Dermis blood vessel endothelial cell (primary cell): ENCODE measurements at regions not wholly inside any gene's neighbourhood (a gene's known extent, or its start where the extent isn't known, plus 50 kb on each side); places are given as distances from the start of the nearest gene placed in this dataset.

Source experiments
- DNase-seq: peaks from one replicate; pipeline ENCODE4 v3.0.0; 2010

DNA sequence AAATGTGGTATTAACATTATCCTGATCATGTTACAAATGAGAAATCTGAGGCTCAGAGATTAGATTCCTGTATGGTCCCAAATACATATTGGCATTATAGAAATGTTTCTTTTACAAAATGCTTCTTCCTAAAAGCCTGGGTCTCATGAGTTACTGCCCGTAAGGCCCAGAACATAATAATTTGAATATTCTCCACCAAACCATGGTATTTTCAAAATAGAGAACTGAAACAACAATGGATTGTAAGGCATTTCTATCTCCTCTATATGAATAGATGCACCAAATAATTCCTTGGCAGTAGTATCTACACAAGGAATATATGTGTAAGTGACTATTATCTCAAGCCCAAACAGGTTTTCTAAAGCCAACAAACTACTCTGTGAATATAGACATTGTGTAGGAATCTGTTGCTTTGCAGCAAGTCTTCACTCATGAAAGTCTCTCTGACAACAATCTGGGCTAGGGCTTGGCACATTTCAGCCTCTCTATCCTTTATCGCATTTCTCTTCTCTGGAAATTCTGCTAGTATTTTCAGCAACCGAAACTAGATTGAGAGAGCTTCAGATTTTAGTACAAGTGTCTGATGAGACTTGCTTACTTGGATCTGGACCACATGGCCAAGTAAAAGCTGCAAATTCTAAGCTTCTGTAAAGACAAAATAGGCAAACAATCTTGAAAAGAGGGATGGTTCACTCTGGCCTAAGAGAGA is 112.8 kb upstream of the ARHGAP20 start:
- DNase-seq: no peak

DNA sequence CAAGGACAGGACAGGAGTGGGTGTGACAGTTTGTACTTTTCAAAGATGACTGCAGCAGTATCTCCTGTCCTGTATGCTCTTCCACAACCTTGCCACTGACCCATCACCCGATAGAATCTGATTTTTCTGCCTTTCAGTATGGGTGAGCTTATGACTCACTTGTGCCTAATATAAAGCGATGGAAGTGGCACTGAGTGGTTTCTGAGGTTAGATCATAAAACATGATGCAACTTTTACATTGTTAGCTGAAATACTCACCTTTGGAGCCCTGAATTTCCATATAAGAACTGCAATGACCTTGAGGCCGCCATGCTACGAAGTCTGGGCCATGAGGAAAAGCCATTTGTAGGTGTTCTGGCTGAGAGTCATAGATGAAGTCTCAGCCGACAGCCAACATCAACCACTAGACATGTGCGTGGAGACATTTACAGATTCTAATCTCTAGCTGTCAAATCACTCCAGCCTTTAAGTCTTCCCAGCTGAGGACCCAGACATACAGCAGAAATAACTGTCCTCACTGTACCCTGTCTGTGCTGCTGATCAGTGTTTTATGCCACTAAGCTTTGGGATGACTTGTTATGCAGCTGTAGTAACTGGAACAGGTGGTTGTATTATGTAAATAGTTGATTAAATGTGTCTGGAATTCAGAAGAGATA is 105.9 kb upstream of the ARHGAP20 start:
- DNase-seq: no peak

DNA sequence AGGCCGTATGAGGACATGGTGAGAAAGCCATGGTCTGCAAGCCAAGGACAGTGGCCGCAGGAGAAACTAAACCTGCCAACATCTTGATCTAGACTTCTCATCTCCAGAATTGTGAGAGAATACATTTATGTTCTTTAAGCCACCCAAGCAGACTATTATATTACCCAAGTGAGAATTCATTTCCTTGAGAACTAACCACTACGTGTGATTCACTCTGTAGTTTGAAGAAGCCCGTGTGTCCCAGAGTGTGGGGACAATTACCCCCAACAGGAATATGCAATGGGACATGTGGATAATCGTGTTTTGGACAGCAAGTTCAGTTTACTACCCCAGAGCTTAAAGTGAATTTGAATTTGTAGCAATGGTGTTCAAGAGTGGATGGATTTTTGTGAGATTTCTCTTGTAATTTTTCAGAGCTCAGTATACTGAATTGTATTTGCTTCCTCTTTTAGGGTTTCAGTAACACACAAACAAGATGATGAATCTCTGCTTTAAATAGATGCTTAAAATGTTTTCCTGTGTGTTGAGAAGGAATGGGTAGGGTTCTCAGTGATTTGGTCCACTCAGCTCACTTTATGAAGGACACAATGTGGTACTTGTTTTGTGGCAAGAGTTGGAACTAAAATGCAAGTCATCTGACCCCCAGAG is 100.0 kb upstream of the ARHGAP20 start:
- DNase-seq: no peak

DNA sequence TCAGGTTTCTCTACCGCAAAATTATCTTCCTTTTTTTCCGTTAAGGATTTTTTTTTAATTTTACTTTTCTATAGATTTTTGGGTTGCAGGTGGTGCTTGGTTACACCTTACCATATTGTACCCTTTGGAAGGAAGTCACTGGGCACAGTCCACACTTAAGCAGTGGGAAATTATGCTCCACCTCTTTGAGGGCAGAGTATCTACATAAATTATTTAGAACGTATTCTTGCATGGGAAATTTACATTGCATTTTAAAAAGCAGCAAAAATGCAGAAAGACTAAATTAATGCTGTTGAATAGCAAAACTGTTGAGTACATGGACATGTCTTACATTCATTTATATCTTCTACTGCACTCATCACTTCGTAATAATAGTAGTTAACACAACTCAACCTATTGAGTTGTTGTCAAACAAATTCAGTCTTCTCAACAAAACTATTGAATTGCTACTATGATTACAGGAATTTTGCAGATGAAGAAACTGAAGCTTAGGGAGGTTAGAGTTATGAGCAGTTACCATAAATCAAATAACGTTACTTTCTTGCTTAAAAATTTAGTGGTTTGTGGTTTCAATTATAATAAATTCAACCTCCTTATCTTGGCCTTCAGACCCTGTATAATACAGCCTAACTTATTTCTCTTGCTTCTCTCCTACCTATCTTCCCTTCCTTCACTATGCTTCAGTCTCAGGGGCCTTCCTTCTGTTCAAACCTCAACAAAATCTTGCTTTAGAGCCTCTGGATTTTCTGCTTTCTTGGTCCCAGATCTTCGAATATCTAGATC is 97.4 kb upstream of the ARHGAP20 start:
- DNase-seq: no peak

DNA sequence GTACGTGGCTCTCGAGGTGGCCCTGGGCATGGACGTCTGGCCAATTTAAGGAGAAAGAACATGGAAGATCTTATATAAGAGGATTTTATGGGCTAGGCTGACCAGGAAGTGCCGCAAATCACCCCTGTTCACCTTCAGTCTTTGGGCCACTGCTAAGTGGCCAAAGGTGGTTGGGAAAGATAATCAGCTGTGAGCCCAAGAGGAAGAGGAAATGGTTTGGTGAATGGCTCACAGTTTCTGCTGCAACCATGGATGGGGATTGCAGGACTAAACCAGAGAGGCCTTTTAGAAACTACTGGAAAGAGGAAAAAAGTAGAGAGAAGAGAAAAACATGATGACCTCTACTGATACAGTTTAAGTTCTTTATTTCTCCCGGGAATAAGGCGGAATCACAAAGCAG is 96.0 kb upstream of the ARHGAP20 start:
- no peak for DNase-seq

DNA sequence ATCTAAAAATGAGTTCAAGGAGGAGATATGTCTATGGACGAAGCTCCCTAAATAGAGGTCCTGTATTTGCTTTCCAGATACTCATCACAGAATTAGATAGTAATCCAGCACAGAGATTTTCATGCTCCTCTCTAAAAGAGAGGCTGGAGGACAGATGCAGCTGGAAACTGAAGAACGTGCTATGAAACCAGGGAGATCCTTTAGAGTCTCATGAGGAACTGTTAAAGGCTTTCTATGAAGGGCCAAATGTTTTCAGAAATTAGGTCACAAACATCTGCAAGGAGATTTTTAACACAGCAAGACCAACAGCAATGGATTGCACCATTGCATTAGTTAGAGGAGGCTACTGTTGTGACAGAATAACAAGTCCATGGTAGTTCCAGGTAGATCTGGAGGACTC is 95.6 kb upstream of the ARHGAP20 start:
- DNase-seq: no peak

DNA sequence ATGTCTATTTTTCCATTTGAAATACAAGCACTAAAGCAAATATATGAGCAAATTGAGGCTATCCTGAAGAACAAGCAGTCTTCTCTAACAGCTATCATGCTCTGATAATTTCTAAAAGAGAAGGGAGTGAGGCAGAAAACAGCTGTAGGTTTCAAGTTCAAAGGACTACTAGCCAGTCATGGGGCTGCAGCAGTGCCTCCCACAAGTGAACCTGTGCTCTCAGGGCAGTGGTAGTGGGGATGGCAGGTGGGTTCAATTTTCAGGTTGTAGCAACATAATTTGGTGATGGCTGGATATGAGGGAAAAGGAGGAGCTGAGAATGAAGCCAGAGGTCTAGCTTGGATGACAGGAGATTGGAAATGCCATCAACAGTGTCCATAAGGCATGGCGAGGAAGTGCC is 93.5 kb upstream of the ARHGAP20 start:
- DNase-seq: no peak

DNA sequence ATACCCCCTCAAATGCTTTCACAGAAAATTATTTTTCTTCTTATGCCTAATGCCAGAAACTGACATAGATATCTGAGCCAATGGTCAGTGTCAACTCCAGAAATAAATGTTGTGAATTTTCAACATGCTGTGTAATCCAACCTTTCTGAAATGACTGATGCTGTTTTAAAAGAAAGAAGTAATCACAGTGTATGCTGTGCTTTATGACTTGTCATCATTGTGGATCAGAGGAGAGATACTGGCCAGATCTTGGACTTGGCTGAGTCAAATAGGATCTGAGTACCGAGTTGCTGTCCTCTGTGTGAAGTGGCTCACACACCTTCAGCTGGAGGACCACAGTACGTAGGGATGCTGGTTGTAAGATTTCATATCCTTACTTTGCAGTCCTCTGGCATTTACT is 89.9 kb upstream of the ARHGAP20 start:
- DNase-seq: no peak

DNA sequence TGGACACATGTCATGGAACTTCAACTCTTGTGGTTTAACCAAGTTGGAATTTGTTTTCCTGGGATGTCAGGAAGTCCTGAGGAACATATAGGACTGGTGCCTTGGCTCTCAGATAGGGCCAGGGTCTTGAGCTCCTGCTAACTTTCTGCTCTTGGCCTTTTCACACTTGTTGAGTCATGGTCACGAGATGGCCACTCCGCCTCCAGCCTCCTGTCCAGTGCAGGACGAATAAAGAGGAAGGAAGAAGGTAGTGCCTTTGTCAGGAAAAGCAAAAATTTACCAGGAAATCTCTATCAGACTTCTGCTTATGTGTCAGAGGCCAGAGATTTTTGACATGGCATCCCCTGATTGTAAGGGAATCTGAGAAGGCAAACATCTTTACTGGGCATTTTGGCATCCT is 89.1 kb upstream of the ARHGAP20 start:
- peak; percentile 72 for DNase-seq

DNA sequence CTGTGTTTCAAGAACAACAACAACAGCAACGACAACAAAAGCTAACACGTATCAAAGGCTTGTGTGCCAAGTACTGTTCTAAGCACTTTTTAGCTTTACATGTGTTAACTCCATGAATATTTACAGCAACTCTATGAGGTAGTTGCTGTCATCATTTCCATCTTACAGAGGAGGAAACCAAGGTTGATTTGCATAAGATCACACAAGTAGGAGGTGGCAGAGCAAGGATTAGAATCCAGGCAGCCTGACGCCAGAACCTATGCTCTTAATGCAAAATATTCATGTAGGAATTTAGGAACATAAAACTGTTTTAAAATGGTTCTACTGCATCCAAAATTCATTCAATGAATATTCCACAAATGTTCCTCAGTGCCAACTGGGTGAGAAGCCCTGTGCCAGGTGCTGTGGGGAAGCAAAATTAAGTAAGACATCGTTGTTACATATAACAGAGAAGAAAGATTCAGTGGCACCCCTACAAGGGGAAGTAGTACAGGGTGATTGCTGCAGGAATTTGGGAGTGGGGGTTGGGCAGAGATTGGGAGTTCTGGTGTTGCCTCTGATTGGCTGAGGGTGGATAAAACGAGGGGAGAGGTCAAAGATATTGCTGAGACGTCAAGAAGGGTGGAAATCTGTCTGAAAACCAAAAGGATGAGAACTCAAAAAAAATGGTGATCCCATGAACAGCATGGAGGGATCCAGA is 86.1 kb upstream of the ARHGAP20 start:
- DNase-seq: no peak

DNA sequence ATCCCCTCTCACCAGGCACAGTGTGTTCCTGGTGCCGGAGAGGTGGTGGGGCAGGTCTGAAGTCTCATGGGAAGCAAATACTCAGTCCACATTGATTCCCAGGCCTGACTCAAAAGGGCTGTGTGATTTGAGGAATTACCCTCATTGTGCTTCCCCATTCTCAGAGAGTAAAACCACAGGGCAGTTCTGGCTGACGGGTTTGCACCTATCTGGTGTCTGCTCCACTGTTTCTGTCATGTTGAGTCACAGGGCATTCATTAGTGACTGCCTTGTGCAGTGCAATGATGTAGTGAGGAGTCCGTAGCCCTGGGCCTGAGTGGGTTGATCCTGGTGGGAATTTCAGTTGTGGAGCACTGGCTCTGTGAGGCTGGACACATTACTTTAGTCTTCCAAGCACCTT is 85.2 kb upstream of the ARHGAP20 start:
- no peak for DNase-seq

DNA sequence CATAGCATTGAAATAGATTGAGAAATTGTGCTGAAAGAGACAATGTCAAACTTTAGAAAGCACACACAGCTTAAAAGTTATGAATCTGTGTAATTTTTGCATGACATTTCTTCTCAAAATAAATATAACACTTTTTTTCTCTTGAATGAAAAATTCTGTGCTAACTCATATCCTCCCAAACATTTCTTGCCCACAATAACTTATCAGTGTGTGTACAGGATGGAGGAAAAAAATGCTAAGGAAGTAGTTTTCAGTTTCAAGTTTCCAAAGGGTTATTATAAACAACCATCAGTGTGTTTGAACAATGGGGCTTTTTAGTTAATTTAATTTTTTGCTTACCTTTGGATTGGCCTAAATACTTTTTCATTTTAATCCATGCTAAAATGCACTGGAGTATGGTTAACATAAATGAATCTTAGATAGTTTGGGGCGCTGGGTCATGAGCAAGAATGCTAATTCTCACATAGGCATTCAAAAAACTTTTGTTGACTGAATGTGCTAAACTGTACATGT is 82.9 kb upstream of the ARHGAP20 start:
- peak; percentile 65 for DNase-seq

DNA sequence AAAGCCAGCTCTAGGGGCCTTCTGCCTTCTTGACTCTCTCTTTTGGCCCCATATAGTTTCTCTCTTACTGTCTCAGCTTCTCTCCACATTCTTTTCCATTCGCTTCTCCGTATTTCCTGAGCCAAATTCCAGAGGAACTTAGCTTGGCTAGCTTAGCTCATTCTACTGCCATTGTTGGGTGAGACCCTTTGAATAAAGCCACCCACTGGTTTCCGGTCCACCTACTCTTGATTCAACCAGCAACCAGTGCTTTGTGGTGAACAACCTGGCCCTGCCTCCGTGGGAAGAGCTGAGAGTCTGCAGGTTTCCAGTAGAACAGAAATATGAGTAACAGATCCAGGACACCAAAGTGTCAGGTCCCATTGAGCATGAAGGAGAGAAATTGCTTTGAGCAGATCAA is 81.3 kb upstream of the ARHGAP20 start:
- peak; percentile 63 for DNase-seq

DNA sequence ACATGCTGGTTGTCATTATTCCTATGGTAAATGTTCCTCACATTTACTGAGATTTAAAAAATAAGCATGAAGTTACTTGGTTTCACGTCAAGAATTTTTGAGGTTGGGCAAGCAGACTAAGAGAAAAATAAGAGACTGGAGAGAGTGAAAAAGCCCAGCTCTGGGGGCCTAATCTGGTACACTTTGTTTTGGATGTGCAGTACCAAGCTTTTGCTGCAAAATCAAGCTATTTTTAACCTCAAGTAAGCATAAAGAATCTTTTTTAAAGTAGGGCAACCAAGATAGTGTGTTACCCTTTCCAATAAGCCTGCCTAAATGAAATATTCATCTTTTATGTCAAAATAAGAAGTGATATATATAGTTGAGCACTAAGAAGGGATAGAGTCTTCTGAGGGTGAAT is 79.4 kb upstream of the ARHGAP20 start:
- no peak for DNase-seq

DNA sequence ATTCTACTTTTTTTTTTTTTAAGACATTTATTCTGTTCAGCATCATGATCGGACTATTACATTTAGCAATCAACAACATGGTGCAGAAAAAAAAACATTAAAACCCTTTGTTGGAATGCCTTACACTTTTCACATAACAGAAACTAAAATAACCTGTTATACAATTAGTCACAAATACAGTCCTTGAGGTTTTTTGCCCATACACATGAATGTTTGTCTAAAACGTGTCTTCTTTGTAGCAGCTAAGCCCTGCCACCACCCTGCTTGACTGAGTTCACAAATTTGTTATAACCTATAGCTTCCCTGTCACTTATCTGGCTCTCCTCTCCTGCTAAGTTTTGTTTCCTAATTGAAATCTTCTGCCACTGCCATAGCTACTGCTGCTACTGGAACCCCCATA is 75.4 kb upstream of the ARHGAP20 start:
- DNase-seq: no peak

DNA sequence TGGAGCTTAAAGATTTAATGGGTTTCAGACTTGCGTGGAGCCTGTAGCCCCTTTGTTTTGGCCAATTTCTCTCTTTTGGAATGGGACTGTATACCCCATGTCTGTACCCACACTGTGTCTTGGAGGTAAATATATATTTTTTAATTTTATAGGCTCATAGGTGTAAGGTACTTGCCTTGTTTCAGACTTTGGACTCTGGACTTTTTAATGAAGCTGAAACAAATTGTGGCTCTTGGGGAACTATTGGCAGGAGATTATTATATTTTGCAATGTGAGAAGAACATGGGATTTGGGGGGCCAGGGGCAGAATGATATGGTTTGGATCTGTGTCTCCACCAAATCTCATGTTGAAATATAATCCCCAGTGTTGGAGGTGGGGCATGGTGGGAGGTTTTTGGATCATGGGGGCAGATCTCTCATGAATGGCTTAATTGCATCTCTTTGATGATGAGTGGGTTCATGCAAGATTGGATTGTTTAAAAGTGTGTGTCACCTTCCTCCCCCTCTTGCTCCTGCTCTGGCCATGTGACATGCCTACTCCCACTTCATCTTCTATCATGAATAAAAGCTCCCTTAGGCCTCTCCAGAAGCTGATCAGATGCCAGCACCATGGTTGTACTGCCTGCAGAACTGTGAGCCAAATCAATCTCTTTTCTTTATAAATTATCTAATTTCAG is 74.1 kb upstream of the ARHGAP20 start:
- no peak for DNase-seq

DNA sequence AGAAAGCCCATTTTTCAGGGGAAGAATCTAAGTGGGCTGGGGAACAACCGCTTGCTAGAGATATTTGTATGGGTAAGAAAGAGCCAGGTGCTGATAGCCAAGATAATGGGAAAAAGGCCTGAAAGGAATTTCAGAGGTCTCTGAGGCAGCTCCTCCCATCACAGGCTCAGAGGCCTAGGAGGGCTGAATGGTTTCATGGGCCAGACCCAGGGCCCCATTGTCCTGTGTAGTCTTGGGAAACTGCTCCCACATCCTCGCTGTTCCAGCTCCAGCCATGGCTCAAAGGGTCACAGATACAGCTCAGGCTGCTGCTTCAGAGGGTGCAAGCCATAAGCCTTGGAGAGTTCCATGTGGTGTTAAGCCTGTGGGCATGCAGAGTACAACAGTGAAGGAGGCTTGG is 73.2 kb upstream of the ARHGAP20 start:
- DNase-seq: no peak

DNA sequence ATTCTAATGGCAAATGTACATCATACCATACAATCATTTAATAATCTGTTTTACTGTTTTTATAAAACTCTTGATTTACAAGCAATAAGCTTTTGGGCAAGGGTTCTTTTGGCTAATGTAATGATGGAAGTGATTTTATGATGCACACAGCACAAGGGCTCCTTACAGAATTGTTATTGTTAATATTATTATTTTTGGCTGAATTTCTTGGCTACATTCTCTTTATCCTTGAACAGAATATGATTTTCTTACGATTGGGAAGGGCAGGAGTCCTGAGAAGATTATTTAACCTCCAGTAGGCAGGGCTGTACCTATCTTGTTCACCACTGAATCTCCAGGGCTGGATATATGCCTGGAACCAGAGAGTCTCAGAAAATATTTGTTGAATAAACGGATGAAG is 70.4 kb upstream of the ARHGAP20 start:
- no peak for DNase-seq

DNA sequence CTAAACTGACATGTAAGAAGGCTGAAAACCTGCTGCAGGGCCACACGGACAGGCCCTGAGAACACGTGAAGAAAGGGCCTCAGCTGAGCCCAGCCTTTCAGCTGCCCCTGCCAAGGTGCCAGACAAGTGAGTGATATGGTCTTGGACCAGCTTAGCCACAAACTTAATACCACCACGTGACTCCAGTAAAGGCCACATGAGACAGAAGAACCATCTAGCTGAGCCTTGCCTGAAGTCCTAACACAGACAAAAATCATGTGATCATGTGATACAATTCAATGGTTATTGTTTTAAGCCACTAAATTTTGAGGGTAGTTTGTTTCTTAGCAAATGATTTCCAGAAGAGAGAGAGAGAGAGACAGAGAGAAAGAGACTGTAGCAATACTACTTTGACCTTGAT is 66.9 kb upstream of the ARHGAP20 start:
- DNase-seq: no peak

DNA sequence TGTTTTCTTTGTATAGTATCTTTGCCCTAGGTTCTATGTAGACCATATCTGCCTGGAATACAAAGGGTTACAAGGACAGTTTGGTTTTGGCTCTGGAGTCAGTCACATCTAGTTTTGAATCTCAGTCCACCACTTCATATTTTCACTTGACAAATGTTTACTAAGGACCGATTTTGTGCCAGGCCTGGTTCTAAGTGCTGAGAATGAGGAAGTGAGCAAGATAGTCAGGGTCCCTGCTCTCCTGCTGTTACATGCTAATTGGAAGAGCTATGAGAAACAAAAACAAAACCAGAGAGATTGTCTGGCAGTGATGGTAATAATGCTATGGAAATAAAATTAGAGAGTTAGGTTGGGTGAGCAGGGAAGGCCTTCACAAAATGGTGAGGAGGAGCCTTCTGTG is 66.1 kb upstream of the ARHGAP20 start:
- peak; percentile 38 for DNase-seq

DNA sequence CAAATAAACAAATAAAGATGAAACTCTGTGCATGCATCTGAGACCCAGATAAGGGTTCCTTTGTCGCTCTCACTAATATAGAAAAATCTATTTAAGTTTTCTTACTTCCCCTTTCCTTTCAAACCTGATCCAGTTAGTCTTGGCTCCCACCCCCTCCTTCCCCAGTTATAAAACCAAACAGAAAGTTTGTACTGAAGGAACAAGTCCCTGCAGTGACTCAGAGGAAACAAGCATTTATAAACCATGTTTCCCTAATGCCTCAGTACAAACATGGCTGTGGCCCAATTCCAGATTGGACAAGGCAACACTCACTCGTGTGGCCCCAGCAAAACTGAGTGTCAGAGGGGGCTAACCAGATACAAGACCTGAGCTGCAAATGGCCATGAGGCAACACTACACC is 65.5 kb upstream of the ARHGAP20 start:
- DNase-seq: peak; percentile 85

DNA sequence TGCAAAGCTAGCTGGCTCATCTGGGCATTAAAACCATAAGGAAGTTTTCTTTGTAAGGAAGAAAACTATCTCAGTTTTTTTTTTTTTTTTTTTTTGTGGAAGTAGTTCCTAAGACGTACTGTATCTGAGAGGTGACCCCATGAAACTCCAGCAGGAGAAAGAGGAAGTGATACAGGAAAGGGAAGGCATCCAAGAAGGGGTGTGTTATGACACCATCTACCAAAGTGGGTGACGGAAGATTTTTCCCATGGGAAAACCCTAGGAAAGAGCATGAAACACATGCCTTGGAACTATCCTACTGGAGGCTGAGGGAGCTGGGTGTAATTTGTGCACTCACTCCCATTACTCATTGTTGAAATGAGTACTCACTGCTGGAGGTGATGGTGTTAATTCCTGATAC is 63.8 kb upstream of the ARHGAP20 start:
- DNase-seq: peak; percentile 66
